IPS-NIHi7 (cell line): ENCODE measurements at regions not wholly inside any gene's neighbourhood (a gene's known extent, or its start where the extent isn't known, plus 50 kb on each side); places are given as distances from the start of the nearest gene placed in this dataset.
"Not testable (repeated sequence)": the region's sequence is repeated elsewhere in the genome, so short reads cannot be mapped to it uniquely, and the experiment has no call there.

Experiments
- DNase-seq: peaks from one replicate; pipeline ENCODE4 v3.0.0; 2012; ENCODE audit warnings: mixed read lengths; ENCODE audit errors: extremely low spot score

GRCh38 chr10:56481521-56482091, 120.5 kb upstream of the ZWINT start:
- DNase-seq = no peak

GRCh38 chr10:56472978-56473377, 111.9 kb upstream of the ZWINT start:
- DNase-seq = no peak

- no peak for DNase-seq
Observed at GRCh38 chr10:56470701-56471100, 109.6 kb upstream of the ZWINT start.

GRCh38 chr10:56469482-56469881, 108.4 kb upstream of the ZWINT start:
- DNase-seq = no peak

GRCh38 chr10:56466005-56466404, 104.9 kb upstream of the ZWINT start:
- DNase-seq = no peak

- DNase-seq = no peak
Observed at GRCh38 chr10:56449770-56450169, 88.7 kb upstream of the ZWINT start.

- DNase-seq = not testable (repeated sequence)
Observed at GRCh38 chr10:56447613-56448012, 86.6 kb upstream of the ZWINT start.

GRCh38 chr10:56441337-56441736, 80.3 kb upstream of the ZWINT start:
- not testable (repeated sequence) for DNase-seq
